ENCODE measurements at regions not wholly inside any gene's neighbourhood (a gene's known extent, or its start where the extent isn't known, plus 50 kb on each side); places are given as distances from the start of the nearest gene placed in this dataset.

DNA sequence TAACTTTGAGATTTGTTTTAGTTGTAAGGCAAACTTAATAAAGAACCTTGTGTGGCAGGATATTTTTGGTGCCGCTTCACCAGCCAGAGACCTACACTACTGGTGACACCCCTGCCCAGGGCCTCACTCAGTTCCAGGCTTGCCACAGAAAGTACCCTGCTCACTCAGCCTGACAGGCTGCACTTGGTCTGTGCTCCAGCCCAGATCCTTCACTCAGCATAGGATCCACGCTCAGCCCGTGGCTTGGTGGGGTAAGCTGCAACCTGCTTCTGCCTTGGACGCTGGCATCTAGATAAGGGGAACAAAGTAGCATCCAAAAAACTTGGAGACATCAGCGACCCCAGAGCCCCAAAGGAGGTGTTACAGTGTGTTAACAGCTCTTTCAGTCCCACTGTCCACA, 825.5 kb downstream of the EPHA3 start:
- TF ChIP-seq ZNF830 (tag by site-specific recombination; IDR thresholded peaks at IDR 0.05; ENCODE audit: low read depth) (no peak), ZNF239 (tag by site-specific recombination; IDR thresholded peaks at IDR 0.05) (no peak), REPIN1 (tag by site-specific recombination; IDR thresholded peaks at IDR 0.05; ENCODE audit: low read depth) (no peak), ZNF138 (tag by site-specific recombination; IDR thresholded peaks at IDR 0.05; ENCODE audit: borderline replicate concordance) (no peak), CTCF (tag by site-specific recombination; IDR thresholded peaks at IDR 0.05) (no peak), ZNF274 (IDR thresholded peaks at IDR 0.05; ENCODE audit: low read length) (no peak), ZNF274 (tag by site-specific recombination; IDR thresholded peaks at IDR 0.05; ENCODE audit: borderline replicate concordance) (no peak), ZNF777 (tag by site-specific recombination; IDR thresholded peaks at IDR 0.05; ENCODE audit: borderline replicate concordance) (no peak), EGR2 (tag by site-specific recombination; IDR thresholded peaks at IDR 0.05; ENCODE audit: low read depth) (no peak), SP2 (tag by site-specific recombination; IDR thresholded peaks at IDR 0.05) (no peak), PRDM1 (tag by site-specific recombination; IDR thresholded peaks at IDR 0.05) (no peak), ZBTB1 (tag by site-specific recombination; IDR thresholded peaks at IDR 0.05) (no peak), OSR2 (tag by site-specific recombination; IDR thresholded peaks at IDR 0.05) (no peak), KLF7 (tag by site-specific recombination; IDR thresholded peaks at IDR 0.05; ENCODE audit: borderline replicate concordance) (no peak), ZNF16 (tag by site-specific recombination; IDR thresholded peaks at IDR 0.05; ENCODE audit: low read depth) (no peak)

Measured in HEK293 (cell line).